GM23338 (cell line): ENCODE measurements at regions not wholly inside any gene's neighbourhood (a gene's known extent, or its start where the extent isn't known, plus 50 kb on each side); places are given as distances from the start of the nearest gene placed in this dataset.
A peak's percentile ranks its signal among the peaks of the same experiment; 100 is the strongest.

Source experiments
- ATAC-seq: fragments of 200-7000 bp; cut with Tn5 transposase; 3 replicates; pipeline ENCODE4 v1.9.1; 2020
- DNase-seq: peaks from one replicate; pipeline ENCODE4 v3.0.0-alpha.2; 2015; ENCODE audit warnings: low spot score
- H2AFZ ChIP-seq: fragments of 200-600 bp; sonication (generic); 2 replicates; pipeline ENCODE4 v1.8.0; 2016; ENCODE audit warnings: antibody characterized with exemption, mild to moderate bottlenecking, moderate library complexity
- H3F3A ChIP-seq: fragments of 200-600 bp; sonication (generic); replicated peaks from 2 replicates; pipeline ENCODE4 v1.8.0; 2017; ENCODE audit warnings: antibody characterized with exemption, mixed run types, low read depth
- H3K27ac ChIP-seq: fragments of 200-600 bp; sonication (generic); 2 replicates; pipeline ENCODE4 v1.6.1; 2016; ENCODE audit warnings: low read depth
- H3K27me3 ChIP-seq: fragments of 200-600 bp; sonication (generic); 2 replicates; pipeline ENCODE4 v1.8.0; 2016; ENCODE audit warnings: mild to moderate bottlenecking, mixed run types, moderate library complexity; ENCODE audit not compliant: insufficient read depth
- H3K36me3 ChIP-seq: fragments of 200-600 bp; sonication (generic); 2 replicates; pipeline ENCODE4 v1.8.0; 2016; ENCODE audit warnings: mild to moderate bottlenecking; ENCODE audit not compliant: insufficient read depth
- H3K4me1 ChIP-seq: fragments of 200-600 bp; sonication (generic); 2 replicates; pipeline ENCODE4 v1.8.0; 2016; ENCODE audit warnings: mild to moderate bottlenecking, moderate library complexity; ENCODE audit not compliant: insufficient read depth
- H3K4me2 ChIP-seq: fragments of 200-600 bp; sonication (generic); 2 replicates; pipeline ENCODE4 v1.7.1; 2017; ENCODE audit warnings: mixed run types
- H3K4me3 ChIP-seq: fragments of 200-600 bp; sonication (generic); 2 replicates; pipeline ENCODE4 v1.6.1; 2016; ENCODE audit warnings: mixed run types
- H3K79me2 ChIP-seq: fragments of 200-600 bp; sonication (generic); replicated peaks from 2 replicates; pipeline ENCODE4 v1.8.0; 2017; ENCODE audit warnings: mild to moderate bottlenecking; ENCODE audit not compliant: insufficient read depth
- H3K9me2 ChIP-seq: fragments of 200-600 bp; sonication (generic); 2 replicates; pipeline ENCODE4 v1.8.0; 2017; ENCODE audit not compliant: insufficient read depth
- H4K20me1 ChIP-seq: fragments of 200-600 bp; sonication (generic); replicated peaks from 2 replicates; pipeline ENCODE4 v1.8.0; 2017; ENCODE audit warnings: mild to moderate bottlenecking; ENCODE audit not compliant: insufficient read depth
- H3K27ac Mint-ChIP-seq: 2 replicates; pipeline ENCODE4 v1.8.0; 2020; ENCODE audit warnings: inconsistent platforms, mild to moderate bottlenecking, moderate library complexity, mixed read lengths
- H3K27me3 Mint-ChIP-seq: 3 replicates; pipeline ENCODE4 v1.8.0; 2022; ENCODE audit warnings: low read depth, mild to moderate bottlenecking, moderate library complexity, mixed read lengths, inconsistent platforms; ENCODE audit not compliant: insufficient read depth, poor library complexity
- H3K36me3 Mint-ChIP-seq: 3 replicates; pipeline ENCODE4 v1.8.0; 2021; ENCODE audit warnings: low read depth, mild to moderate bottlenecking, inconsistent platforms, moderate library complexity, mixed read lengths
- H3K4me1 Mint-ChIP-seq: 3 replicates; pipeline ENCODE4 v1.8.0; 2020; ENCODE audit warnings: mild to moderate bottlenecking, inconsistent platforms, mixed read lengths
- H3K4me3 Mint-ChIP-seq: 3 replicates; pipeline ENCODE4 v1.8.0; 2021; ENCODE audit warnings: moderate library complexity, mild to moderate bottlenecking, inconsistent platforms, mixed read lengths
- H3K9me3 Mint-ChIP-seq: 3 replicates; pipeline ENCODE4 v1.8.0; 2020; ENCODE audit warnings: moderate library complexity, mild to moderate bottlenecking, inconsistent platforms, mixed read lengths
- CTCF ChIP-seq, 2 experiments: fragments of 200-600 bp in 1 of 2; sonication (generic) in 1 of 2; conservative IDR thresholded peaks; 2 replicates each; pipeline versions ENCODE4 v1.5.1 to v1.6.1; 2016 to 2017; ENCODE audit warnings: antibody characterized with exemption in 2 of 2, low read depth in 2 of 2, mild to moderate bottlenecking in 2 of 2, moderate library complexity in 1 of 2
- ZNF462 ChIP-seq: fragments of 250-450 bp; sonication (Bioruptor Pico); IDR thresholded peaks from 2 replicates; pipeline ENCODE4 v1.5.0; 2020; ENCODE audit warnings: mild to moderate bottlenecking, moderate library complexity

- H3K79me2 ChIP-seq = no peaks in the 10 kb centered on the region
- no peaks in the 10 kb centered on the region for H3K9me2 ChIP-seq
- H3K4me2 ChIP-seq = no peak overlapping the region
- Mint-ChIP-seq H3K27ac (no peak overlapping the region), H3K4me1 (no peaks in the 10 kb centered on the region), H3K9me3 (no peaks in the 10 kb centered on the region; the same call in 2 of the 3 replicates), H3K4me3 (no peak overlapping the region), H3K27me3 (no peaks in the 10 kb centered on the region), H3K36me3 (no peaks in the 10 kb centered on the region)
- H3K4me1 ChIP-seq = no peaks in the 10 kb centered on the region
- peak; percentile 79 for ATAC-seq
- H3K4me3 ChIP-seq = no peak overlapping the region
- DNase-seq = peak; percentile 42
- no peaks in the 10 kb centered on the region for H4K20me1 ChIP-seq
- H3K27me3 ChIP-seq = no peaks in the 10 kb centered on the region
- H3K36me3 ChIP-seq = no peaks in the 10 kb centered on the region
- H3K27ac ChIP-seq = no peak overlapping the region
- no peaks in the 10 kb centered on the region for H3F3A ChIP-seq
- TF ChIP-seq CTCF (conservative IDR thresholded peaks at IDR 0.05; ENCODE audit: low read depth in 2 of 2) = peak; percentile 44 to 71
- TF ChIP-seq ZNF462 (CRISPR knock-in tag) = no peak
- H2AFZ ChIP-seq = 0 out of 2 replicates have a peak overlapping the region, but pooled peaks have one; percentile 29
These were observed 1112.3 kb downstream of the KCNT2 start for GRCh38 chr1:195495720-195496635.
